Stimulated activated naive CD8-positive, alpha-beta T cell treated with anti-CD3 and anti-CD28 coated beads, Interleukin-15, Interleukin-2, amounts not matched to agents 100 U/mL and 50 U/mL, for 24 hours (primary cell): ENCODE measurements at regions not wholly inside any gene's neighbourhood (a gene's known extent, or its start where the extent isn't known, plus 50 kb on each side); places are given as distances from the start of the nearest gene placed in this dataset.

Experiments used
- ATAC-seq: fragments of 150-1000 bp; cut with Tn5 transposase; one replicate; pipeline ENCODE4 v1.10.0; 2021
- DNase-seq: peaks from one replicate; pipeline ENCODE4 v3.0.0; 2021

GRCh38 chr5:93164690-93165089, 416.3 kb downstream of the NR2F1-AS1 start:
- ATAC-seq (no peak), DNase-seq (no peak)

DNA sequence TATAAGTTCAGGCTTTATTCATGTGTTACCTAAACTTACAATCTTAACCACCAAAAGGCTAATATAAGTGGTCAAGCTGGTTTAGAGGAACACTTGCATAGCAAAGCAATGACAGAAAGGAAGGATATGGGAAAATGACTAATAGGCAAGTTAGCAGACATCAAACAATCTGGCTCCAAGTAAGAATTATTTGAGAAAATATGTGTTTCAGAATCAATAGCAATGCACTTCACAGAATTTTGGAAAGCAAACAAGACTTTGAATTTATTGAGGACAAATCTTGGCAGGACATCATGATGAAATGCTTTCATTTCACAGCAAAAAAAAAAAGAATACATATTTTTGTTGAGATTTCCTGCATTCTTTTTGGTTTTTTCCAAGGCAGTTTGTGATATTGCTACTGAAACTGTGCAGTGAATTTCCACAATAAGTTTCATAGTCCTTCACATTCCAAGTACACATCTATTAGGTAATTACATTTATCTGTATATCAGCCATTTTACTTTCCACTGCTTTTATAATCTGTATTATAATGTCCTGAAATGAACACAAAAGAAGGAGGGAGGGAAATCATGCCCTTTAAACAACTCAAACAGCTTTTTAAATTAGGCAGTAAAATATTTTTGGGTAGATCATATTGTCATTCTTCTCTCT, 417.9 kb downstream of the NR2F1-AS1 start:
- ATAC-seq = no peak
- DNase-seq = no peak

DNA sequence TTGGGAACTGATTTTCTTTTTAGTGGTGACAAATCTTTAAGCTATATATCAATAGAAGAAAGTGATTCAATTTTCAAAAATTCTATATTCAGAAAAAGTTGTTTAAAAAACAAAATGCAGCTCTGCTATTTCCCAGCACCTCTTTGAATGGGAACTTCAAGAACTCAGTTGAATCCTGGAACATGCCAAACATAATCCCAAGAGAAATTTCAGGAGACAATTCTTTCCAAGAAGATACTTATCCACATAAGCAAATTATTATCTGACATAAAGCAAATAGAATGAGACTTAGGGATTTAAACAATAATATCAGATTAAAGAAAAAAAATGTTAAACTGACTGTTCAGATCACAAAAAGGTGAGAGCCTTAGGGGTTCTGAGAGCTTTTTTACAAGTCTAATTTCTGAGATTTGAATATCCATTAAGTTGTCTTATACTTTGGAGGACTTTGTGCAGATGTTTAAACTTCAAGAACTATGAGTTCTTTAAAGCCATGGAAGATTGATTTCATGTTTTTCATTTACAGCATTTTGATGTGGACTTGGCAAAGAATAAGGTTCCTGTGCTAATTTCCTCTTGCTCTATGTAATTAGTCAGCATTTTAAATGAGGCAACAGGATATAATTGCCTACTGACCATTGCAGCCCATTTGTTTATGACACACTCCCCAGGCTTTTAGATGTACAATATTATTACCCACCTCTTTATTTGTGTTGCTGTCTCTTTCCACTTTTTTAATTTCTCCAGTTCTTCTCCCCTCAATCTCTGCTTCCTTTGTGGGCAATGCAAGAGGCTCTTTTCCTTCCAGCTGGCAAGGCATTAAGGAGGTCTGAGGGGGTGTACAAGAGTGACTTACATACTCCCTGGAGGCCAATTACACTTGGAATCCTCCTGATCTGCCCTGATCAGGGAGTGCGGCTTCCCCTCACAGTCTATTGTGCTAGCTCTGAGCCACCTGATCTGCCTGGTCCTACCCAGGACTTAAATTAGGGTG, 419.1 kb downstream of the NR2F1-AS1 start:
- DNase-seq (no peak), ATAC-seq (no peak)

DNA sequence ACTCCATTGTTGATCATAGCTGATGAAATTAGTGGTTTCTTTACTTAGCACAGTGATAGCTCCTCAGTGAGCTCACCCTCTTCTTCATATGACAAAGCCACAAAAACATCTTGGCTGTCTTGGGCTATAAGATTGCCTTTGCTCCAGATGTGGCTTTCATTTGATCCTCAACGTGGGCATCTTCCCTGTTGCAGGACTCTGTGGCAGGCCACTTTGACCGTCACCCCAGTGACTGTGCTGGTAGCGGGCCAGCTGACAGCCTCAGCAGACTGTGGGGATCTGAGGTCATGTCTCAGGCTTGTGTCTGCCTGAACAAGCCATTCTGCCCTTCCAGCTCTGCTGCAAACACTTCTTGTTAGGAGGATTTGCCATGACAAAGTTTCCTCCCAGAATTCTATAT, 422.2 kb downstream of the NR2F1-AS1 start:
- DNase-seq (no peak), ATAC-seq (no peak)

DNA sequence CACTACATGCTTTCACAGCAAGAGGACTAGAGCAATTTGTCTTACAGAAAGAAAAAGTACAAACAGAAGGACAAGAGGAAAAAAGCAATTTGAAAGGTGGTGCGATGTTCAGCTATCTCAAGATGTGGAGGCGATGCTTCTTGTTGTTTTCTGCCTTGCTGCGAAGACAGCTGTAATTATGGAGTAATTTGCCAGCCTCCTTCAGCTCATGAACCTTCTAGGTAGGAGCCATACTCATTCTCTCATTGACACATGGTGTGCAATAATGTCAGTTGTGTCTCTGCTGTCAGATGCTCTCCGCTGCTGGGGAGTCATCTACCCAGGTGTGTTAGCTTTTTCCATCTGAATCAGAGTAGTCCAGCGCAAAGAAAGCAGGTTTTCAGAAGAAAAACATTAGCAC, 424.5 kb downstream of the NR2F1-AS1 start:
- no peak for DNase-seq
- no peak for ATAC-seq

- DNase-seq = no peak
- ATAC-seq = no peak
These were observed 426.5 kb downstream of the NR2F1-AS1 start for GRCh38 chr5:93154535-93154934.

GRCh38 chr5:93153461-93153860, 427.6 kb downstream of the NR2F1-AS1 start:
- ATAC-seq (no peak), DNase-seq (no peak)

DNA sequence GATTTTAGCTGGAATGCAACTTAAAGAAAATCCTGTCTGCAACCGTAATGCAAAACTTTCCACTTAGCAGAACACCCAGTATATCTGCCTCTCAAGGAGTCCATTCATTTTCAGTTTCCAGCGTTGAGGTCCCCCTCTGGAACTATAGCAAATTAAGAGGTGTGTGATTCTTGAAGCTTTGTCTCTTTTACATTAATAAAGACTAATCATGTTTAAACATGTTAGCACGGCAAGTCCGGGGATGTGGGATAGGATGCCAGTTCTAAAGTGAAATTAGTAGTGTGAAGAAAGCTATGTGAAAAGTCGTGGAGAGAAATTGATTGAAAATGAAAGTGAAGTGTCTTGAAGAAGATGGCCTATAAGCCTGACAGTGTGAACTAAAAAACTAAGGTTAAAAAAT, 429.1 kb downstream of the NR2F1-AS1 start:
- ATAC-seq (no peak), DNase-seq (no peak)

DNA sequence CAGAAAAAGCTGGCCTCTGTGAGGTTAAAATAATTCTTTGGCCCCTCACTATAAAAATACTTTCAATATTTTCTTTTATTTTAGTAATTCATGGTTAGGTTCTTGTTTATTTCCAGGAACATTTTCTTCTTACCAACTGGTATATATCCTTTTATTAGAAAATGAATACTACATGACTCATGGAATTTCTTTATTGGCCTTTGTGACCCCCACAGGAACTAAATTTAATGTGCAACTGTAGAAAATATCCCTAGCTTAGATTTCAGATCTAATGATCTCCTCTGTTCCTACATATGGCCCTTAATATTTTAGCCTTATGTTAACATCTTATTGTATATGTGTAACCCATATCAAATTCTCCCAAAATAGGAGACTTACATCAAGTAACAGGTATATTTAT, 429.9 kb downstream of the NR2F1-AS1 start:
- no peak for ATAC-seq
- no peak for DNase-seq

DNA sequence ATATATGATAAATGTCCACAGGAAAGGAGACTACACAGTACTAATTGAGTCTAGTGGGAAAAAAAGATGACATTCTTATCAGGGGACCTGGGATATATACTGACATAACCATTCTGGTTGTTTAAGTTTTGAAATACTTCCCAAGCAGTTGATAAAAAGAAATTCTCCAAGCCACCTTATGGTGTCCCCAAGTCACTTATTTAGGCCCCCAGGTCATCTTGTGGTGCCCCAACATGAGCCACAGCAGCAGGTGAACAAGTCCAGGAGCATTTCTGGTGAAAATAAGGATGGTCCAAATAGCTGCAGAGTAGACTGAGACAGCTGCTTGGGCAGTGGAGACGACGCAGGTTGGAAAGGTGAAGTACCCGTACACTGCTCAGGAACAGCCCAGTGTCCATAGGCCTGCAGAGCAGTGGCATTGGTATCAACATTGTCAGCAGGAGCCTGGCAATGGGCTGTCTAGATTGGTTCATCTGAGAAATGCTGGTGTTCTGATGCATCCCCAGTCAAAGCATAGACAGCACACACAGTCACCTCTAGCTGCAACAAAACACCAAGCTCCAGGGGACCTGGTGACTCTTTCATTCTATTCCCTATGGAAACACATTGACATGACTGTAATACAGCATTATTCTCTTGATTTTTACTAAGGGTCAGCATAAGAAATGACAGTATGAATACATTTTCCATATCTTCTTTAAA, 430.6 kb downstream of the NR2F1-AS1 start:
- DNase-seq (no peak), ATAC-seq (no peak)

GRCh38 chr5:93145767-93146166, 435.3 kb downstream of the NR2F1-AS1 start:
- DNase-seq = no peak
- no peak for ATAC-seq

GRCh38 chr5:93145019-93145418, 436.0 kb downstream of the NR2F1-AS1 start:
- ATAC-seq = no peak
- DNase-seq = no peak

DNA sequence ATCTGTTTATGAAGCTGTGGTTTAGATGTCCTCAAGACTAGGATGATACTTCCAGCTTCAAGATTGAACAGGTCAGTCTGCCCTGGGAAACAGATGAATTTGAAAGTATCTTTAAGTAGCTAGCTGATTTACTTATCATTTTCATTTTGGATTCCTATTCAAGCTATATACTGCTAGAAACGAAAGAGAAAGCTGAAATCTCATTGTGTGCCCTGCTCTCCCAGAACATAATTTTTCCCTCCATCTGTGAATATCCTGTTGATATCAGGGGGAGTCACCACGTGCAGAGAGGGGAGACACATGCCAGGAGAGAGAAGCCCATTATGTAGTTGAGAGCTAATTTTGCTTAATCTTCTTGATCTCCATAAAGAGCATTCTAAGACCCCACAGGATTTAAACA, 439.1 kb downstream of the NR2F1-AS1 start:
- no peak for DNase-seq

GRCh38 chr5:93130624-93131490, 450.2 kb downstream of the NR2F1-AS1 start:
- DNase-seq (no peak), ATAC-seq (no peak)

More for the DNA sequence above, 439.1 kb downstream of the NR2F1-AS1 start:
- no peak for ATAC-seq

GRCh38 chr5:93126634-93127033, 454.4 kb downstream of the NR2F1-AS1 start:
- no peak for DNase-seq
- ATAC-seq = no peak

DNA sequence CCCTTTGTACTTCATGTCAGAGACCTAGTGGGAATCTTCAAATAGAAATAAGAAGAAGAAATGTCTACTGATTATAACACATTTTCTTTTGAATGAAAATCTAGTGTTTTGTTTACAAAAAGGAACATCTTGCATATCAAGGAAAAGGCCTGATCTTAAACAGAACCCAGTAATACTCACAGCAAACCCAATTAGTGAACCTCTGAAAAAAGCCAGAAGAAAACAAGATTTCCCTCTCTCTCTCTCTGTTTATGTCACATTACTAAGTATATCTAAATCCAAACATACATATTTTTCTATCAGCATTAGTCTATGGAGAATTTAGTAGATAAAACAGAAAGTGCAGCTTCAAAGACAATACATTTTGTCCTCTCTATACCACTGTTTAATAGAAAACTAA, 457.9 kb downstream of the NR2F1-AS1 start:
- DNase-seq (no peak), ATAC-seq (no peak)

- no peak for ATAC-seq
- no peak for DNase-seq
These were observed 458.6 kb downstream of the NR2F1-AS1 start for GRCh38 chr5:93122446-93122845.

GRCh38 chr5:93120771-93121170, 460.2 kb downstream of the NR2F1-AS1 start:
- DNase-seq = no peak
- no peak for ATAC-seq

DNA sequence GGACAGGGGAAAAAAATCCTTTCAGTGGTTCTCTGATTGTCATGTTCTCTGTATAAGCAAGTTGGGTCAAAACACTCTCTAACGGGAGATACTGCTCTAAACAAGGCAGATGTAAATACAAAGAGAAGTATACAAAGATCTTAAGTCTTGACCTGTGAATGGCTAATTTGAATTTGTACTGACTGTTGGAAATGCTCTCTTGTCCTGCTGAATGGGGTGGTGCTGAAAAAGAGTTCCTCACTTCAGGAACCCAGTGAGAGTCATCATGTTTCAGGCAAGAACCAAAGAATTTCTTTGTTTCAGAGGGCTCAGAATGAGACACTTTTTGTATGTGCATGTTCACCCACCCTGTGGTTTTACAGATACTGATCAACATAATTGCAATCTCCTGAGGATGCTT, 461.0 kb downstream of the NR2F1-AS1 start:
- DNase-seq (no peak), ATAC-seq (no peak)

- no peak for ATAC-seq
- no peak for DNase-seq
These were observed 463.1 kb downstream of the NR2F1-AS1 start for GRCh38 chr5:93117751-93118531.
